Panc1 (cell line): ENCODE measurements at regions not wholly inside any gene's neighbourhood (a gene's known extent, or its start where the extent isn't known, plus 50 kb on each side); places are given as distances from the start of the nearest gene placed in this dataset.

Source experiments
- POLR2AphosphoS5 ChIP-seq: IDR thresholded peaks from 2 replicates; pipeline ENCODE4 v1.6.1; 2012; ENCODE audit warnings: mild to moderate bottlenecking, low read depth, low read length, moderate library complexity
- SIN3A ChIP-seq: IDR thresholded peaks from 2 replicates; pipeline ENCODE4 v1.6.1; 2012; ENCODE audit warnings: low read depth, mild to moderate bottlenecking, low read length, moderate library complexity, borderline replicate concordance; ENCODE audit not compliant: insufficient read depth
- TCF7L2 ChIP-seq: IDR thresholded peaks from 2 replicates; pipeline ENCODE4 v1.6.1; 2011; ENCODE audit warnings: mild to moderate bottlenecking, low read depth, low read length, inconsistent platforms
- TF ChIP-seq, protein P1 (sequence below): fragments of 450-650 bp; IDR thresholded peaks from 2 replicates; pipeline ENCODE4 v1.5.1; 2017; ENCODE audit warnings: mild to moderate bottlenecking
- TF ChIP-seq, protein P2 (sequence below), 2 experiments: IDR thresholded peaks; 2 replicates each; pipeline ENCODE4 v1.6.1; 2011 to 2012; ENCODE audit warnings: low read depth in 2 of 2, control low read depth in 1 of 2, low read length in 1 of 2, mild to moderate bottlenecking in 1 of 2, moderate library complexity in 1 of 2; ENCODE audit not compliant: insufficient read depth in 1 of 2

DNA sequence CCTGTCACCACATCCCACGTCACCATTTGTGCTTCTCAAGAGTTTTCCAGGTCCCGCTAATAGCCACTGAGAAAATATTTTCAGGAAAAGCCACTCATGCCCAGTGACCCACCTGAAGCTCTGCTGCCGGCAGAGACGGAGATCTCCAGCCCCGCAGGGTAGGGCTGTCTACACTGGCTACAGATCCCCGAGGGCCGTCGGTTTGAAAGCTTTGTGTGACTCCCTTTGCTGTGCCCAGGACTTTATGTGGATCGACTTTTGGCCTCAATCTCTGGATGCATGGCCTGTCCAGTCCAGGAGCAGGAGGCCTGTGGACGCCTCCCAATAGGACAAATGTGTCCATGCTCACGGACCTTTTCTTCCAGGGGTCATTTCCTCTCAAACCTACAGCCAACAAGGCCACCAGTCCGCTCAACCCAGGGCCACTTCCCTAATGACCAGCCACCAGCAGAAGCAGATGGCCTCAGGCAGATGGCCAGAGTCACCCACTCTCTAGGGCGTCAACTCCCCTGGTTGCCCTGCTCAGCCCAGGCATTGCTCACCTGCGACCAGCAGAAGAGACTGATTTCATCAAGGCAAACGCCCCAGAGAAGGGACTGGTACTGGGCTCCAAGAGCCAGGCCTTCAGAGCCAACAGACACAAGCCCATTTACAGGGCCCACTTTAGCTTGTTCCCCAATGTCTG is 76.4 kb downstream of the OAT start:
- TF ChIP-seq, protein P1, sequence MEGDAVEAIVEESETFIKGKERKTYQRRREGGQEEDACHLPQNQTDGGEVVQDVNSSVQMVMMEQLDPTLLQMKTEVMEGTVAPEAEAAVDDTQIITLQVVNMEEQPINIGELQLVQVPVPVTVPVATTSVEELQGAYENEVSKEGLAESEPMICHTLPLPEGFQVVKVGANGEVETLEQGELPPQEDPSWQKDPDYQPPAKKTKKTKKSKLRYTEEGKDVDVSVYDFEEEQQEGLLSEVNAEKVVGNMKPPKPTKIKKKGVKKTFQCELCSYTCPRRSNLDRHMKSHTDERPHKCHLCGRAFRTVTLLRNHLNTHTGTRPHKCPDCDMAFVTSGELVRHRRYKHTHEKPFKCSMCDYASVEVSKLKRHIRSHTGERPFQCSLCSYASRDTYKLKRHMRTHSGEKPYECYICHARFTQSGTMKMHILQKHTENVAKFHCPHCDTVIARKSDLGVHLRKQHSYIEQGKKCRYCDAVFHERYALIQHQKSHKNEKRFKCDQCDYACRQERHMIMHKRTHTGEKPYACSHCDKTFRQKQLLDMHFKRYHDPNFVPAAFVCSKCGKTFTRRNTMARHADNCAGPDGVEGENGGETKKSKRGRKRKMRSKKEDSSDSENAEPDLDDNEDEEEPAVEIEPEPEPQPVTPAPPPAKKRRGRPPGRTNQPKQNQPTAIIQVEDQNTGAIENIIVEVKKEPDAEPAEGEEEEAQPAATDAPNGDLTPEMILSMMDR: no peak
- TF ChIP-seq POLR2AphosphoS5 (no peak), SIN3A (no peak), TCF7L2 (no peak)
- TF ChIP-seq, protein P2, sequence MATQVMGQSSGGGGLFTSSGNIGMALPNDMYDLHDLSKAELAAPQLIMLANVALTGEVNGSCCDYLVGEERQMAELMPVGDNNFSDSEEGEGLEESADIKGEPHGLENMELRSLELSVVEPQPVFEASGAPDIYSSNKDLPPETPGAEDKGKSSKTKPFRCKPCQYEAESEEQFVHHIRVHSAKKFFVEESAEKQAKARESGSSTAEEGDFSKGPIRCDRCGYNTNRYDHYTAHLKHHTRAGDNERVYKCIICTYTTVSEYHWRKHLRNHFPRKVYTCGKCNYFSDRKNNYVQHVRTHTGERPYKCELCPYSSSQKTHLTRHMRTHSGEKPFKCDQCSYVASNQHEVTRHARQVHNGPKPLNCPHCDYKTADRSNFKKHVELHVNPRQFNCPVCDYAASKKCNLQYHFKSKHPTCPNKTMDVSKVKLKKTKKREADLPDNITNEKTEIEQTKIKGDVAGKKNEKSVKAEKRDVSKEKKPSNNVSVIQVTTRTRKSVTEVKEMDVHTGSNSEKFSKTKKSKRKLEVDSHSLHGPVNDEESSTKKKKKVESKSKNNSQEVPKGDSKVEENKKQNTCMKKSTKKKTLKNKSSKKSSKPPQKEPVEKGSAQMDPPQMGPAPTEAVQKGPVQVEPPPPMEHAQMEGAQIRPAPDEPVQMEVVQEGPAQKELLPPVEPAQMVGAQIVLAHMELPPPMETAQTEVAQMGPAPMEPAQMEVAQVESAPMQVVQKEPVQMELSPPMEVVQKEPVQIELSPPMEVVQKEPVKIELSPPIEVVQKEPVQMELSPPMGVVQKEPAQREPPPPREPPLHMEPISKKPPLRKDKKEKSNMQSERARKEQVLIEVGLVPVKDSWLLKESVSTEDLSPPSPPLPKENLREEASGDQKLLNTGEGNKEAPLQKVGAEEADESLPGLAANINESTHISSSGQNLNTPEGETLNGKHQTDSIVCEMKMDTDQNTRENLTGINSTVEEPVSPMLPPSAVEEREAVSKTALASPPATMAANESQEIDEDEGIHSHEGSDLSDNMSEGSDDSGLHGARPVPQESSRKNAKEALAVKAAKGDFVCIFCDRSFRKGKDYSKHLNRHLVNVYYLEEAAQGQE (IDR thresholded peaks at IDR 0.05; ENCODE audit: insufficient read depth in 1 of 2, low read depth in 2 of 2, low read length in 1 of 2): no peak
